Pancreas (tissue), 10 donors: ENCODE measurements at regions not wholly inside any gene's neighbourhood (a gene's known extent, or its start where the extent isn't known, plus 50 kb on each side); places are given as distances from the start of the nearest gene placed in this dataset.

Experiments
- ATAC-seq, 4 donors: fragments of 200-7000 bp; cut with Tn5 transposase; one replicate each; pipeline versions ENCODE4 v1.8.0 to v1.9.1; 2020; ENCODE audit warnings: mild to moderate bottlenecking in 4 of 4, moderate library complexity in 4 of 4
- DNase-seq, 6 donors: peaks; one replicate each; pipeline ENCODE4 v3.0.0-alpha.2; 2020
- FAIRE-seq: peaks from 2 replicates; lab custom pipeline; 2012; peaks lifted over from hg19 to GRCh38; lab: Jason Lieb, UNC
- H3K27ac ChIP-seq, 4 donors: fragments of 200-600 bp; sonication (generic); 1 replicate in 3 of 4; 2 replicates in 1 of 4; pipeline versions ENCODE4 v1.5.0 to v1.8.0; 2020
- H3K27me3 ChIP-seq, 4 donors: fragments of 200-600 bp; one replicate each; pipeline ENCODE4 v1.8.0; 2021
- H3K36me3 ChIP-seq, 3 donors: fragments of 200-600 bp; sonication (generic) in 1 of 3; one replicate each; pipeline versions ENCODE4 v1.5.0 to v1.8.0; 2020 to 2021
- H3K4me1 ChIP-seq, 3 donors: fragments of 200-600 bp; one replicate each; pipeline ENCODE4 v1.8.0; 2021
- H3K4me3 ChIP-seq, 4 donors: fragments of 200-600 bp; sonication (generic) in 2 of 4; one replicate each; pipeline versions ENCODE4 v1.5.0 to v1.8.0; 2020 to 2021
- H3K9me3 ChIP-seq, 4 donors: fragments of 200-600 bp; one replicate each; pipeline ENCODE4 v1.8.0; 2021
- CTCF ChIP-seq, 4 donors: fragments of 200-600 bp; sonication (generic) in 3 of 4; IDR thresholded peaks; one replicate each; pipeline versions ENCODE4 v1.5.0 to v1.8.0; 2021; ENCODE audit warnings: antibody characterized with exemption in 4 of 4
- WGBS, 2 donors: extraction: QIAGEN DNeasy Blood & Tissue Kit; methylation state at CpG; one replicate each; pipeline ENCODE4 v1.1.7; 2013; 5-methylcytosine and 5-hydroxymethylcytosine counted together
- intact Hi-C, 3 donors: fragments of 100-400 bp; cut with DNase I; formaldehyde crosslinking; loops; one replicate each; pipeline versions ENCODE4 v1.11.1 to v1.14.2; 2022
- donor health status: healthy with polysubstance abuse.
- donor health status: DM: no; HTN: no; CAD: no; lungs with moderate emphysema.
- donor health status: DM: no; HTN: no; CAD: no.
- donor health status: control.
- donor health status: control.
- donor health status: Bipolar disorder and iron deficiency.
- donor health status: DM: yes; HTN: yes; CAD: no.
- donor health status: DM: no; HTN: no; CAD: no.
- donor health status: DM: no; HTN: no; CAD: no.
- donor health status: DM: yes; HTN: yes; CAD: no.

DNA sequence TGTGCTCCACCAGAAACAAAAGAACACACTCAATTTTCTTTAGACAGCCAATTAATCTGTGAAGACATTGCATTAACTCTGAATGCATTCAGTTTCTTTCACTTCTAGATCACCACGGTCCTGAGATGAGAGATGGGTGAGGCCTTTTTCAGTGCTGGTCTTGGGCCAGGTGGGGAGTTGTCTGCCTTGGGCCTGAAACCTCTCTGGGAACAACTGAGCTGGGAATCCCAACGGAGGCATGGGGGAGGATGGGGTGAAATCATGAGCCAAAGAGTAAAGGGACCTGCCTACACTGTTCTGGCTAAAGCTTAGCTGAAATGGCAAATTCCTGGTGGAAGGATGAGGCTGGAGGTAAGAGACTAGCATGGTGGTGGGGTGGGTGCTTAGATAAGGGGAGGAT, 353.5 kb upstream of the B3GAT1 start:
- Histone ChIP-seq H3K9me3 (no peaks in the 10 kb centered on the region), H3K4me3 (no peak overlapping the region), H3K4me1 (no peaks in the 10 kb centered on the region), H3K27me3 (no peaks in the 10 kb centered on the region), H3K36me3 (no peaks in the 10 kb centered on the region), H3K27ac (no peak overlapping the region)
- 69 to 74% methylated on average over 2 of the region's 2 CpGs for WGBS, 2 donors
- DNase-seq, result no peak
- no peak for ATAC-seq
- intact Hi-C loops, result no loop called here
- no peak for FAIRE-seq
- no peak for TF ChIP-seq CTCF (IDR thresholded peaks at IDR 0.05)

GRCh38 chr11:134764966-134765365, 352.9 kb upstream of the B3GAT1 start:
- ATAC-seq, result no peak
- intact Hi-C loops, result no loop called here
- Histone ChIP-seq H3K9me3 (no peaks in the 10 kb centered on the region), H3K4me1 (no peaks in the 10 kb centered on the region), H3K27ac (no peak overlapping the region), H3K36me3 (no peaks in the 10 kb centered on the region), H3K27me3 (no peaks in the 10 kb centered on the region), H3K4me3 (no peak overlapping the region)
- 70 to 73% methylated on average over 4 of the region's 4 CpGs for WGBS, 2 donors
- FAIRE-seq, result no peak
- no peak for DNase-seq
- TF ChIP-seq CTCF (IDR thresholded peaks at IDR 0.05), result no peak

DNA sequence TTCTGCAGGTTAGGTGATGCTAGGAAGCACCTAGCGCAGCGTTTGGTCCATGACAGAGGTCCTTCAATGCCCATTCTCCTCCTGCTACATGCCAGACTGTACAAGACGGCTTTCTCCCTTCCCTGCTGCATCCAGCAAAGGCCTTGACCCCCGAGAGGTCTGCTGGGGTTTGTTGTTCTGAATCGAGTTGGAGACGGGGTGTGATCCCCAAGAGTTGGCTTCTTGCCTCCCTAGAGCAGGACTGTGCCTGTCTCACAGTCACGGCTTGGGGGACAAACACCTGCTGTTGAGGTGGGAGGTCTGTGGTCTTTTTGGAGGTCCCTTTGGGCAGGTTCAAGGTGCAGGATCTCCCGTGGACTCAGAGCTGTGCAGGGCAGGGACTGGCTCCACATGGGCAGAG, 352.3 kb upstream of the B3GAT1 start:
- no peaks in the 10 kb centered on the region for H3K4me1 ChIP-seq
- FAIRE-seq, result no peak
- H3K27me3 ChIP-seq, result no peaks in the 10 kb centered on the region
- intact Hi-C loops, result no loop called here
- no peak overlapping the region for H3K4me3 ChIP-seq
- no peak for TF ChIP-seq CTCF (IDR thresholded peaks at IDR 0.05)
- DNase-seq, result no peak
- no peaks in the 10 kb centered on the region for H3K9me3 ChIP-seq
- H3K27ac ChIP-seq, result no peak overlapping the region
- 77 to 85% methylated on average over 8 of the region's 8 CpGs for WGBS, 2 donors
- ATAC-seq, result no peak
- no peaks in the 10 kb centered on the region for H3K36me3 ChIP-seq

GRCh38 chr11:134763030-134763388, 351.0 kb upstream of the B3GAT1 start:
- Histone ChIP-seq H3K27ac (no peak overlapping the region), H3K36me3 (no peaks in the 10 kb centered on the region), H3K27me3 (no peaks in the 10 kb centered on the region), H3K4me3 (no peak overlapping the region), H3K9me3 (no peaks in the 10 kb centered on the region), H3K4me1 (no peaks in the 10 kb centered on the region)
- 88 to 92% methylated on average over 16 of the region's 16 CpGs for WGBS, 2 donors
- no peak for FAIRE-seq
- intact Hi-C loops, result no loop called here
- no peak for DNase-seq
- no peak for TF ChIP-seq CTCF (IDR thresholded peaks at IDR 0.05)
- ATAC-seq, result no peak

DNA sequence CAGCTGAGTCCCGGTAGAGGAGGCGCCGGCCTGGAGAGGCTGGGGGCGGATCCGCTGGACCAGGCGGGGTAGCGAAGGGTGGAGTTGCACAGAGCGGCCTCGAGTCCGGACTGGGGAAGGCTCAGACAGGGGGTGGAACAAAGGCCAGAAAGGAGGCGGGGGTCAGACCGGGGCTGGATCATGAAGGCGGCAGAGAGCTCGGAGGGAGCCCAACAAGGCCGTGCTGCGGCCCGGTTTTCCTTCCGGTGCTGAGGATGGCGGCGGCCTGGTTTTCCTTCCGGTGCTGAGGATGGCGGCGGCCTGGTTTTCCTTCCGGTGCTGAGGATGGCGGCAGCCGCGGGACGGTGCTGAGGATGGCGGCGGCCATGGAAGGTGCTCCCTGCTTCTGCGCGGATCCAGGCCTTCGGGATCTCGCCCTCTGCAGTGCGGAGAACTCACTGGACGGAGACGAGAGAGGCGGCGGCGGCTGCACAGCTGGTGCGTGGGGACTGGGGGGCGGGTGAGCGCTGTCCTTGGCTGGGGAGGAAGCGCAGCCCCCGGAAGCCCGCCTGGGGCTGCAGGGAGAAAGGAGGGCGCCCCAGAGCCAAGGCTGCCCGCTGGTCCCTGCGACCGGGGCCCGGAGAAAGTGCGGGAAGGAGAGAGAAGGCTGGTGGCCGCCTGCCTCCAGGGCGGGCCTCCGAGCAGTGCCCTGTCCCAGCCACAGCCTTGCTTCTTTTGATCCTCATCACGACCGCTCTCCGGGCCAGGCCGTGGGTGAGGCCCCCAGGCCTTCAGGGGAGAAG, 350.4 kb upstream of the B3GAT1 start:
- intact Hi-C loops, result no loop called here
- H3K27me3 ChIP-seq, result no peaks in the 10 kb centered on the region
- WGBS, 2 donors, result 51 to 66% methylated on average over 46 to 59 of the region's 59 CpGs
- no peaks in the 10 kb centered on the region for H3K9me3 ChIP-seq
- H3K4me3 ChIP-seq, result no peak overlapping the region
- H3K4me1 ChIP-seq, result no peaks in the 10 kb centered on the region
- DNase-seq, result peak in 1 of 6 donors; percentile 50
- H3K36me3 ChIP-seq, result no peaks in the 10 kb centered on the region
- no peak for TF ChIP-seq CTCF (IDR thresholded peaks at IDR 0.05)
- peak in 2 of 4 donors; percentile 40 to 76 for ATAC-seq
- FAIRE-seq, result no peak
- no peak overlapping the region for H3K27ac ChIP-seq
